Tibial artery (tissue), 4 donors: ENCODE measurements at regions not wholly inside any gene's neighbourhood (a gene's known extent, or its start where the extent isn't known, plus 50 kb on each side); places are given as distances from the start of the nearest gene placed in this dataset.

Experiments
- DNase-seq, 2 donors: peaks; one replicate each; pipeline ENCODE4 v3.0.0-alpha.2; 2019
- H3K27ac ChIP-seq, 2 donors: fragments of 200-600 bp; sonication (generic) in 1 of 2; 1 replicate in 1 of 2; 2 replicates in 1 of 2; pipeline ENCODE4 v1.5.1; 2018 to 2019; ENCODE audit warnings: mild to moderate bottlenecking in 1 of 2
- H3K27me3 ChIP-seq, 2 donors: fragments of 200-600 bp; sonication (generic) in 1 of 2; one replicate each; pipeline versions ENCODE4 v1.5.1 to v1.6.0; 2016 to 2019
- H3K36me3 ChIP-seq, 3 donors: fragments of 200-600 bp; sonication (generic) in 2 of 3; one replicate each; pipeline ENCODE4 v1.5.1; 2016 to 2019; ENCODE audit warnings: mild to moderate bottlenecking in 2 of 3
- H3K4me1 ChIP-seq, 4 donors: fragments of 200-600 bp; sonication (generic) in 2 of 4; 1 replicate in 3 of 4; 2 replicates in 1 of 4; pipeline ENCODE4 v1.5.1; 2016 to 2019
- H3K4me3 ChIP-seq, 2 donors: fragments of 200-600 bp; sonication (generic) in 1 of 2; 1 replicate in 1 of 2; 2 replicates in 1 of 2; pipeline ENCODE4 v1.5.1; 2018 to 2019; ENCODE audit warnings: mild to moderate bottlenecking in 2 of 2
- H3K9me3 ChIP-seq, 3 donors: fragments of 200-600 bp; sonication (generic) in 1 of 3; one replicate each; pipeline ENCODE4 v1.5.1; 2016 to 2019
- intact Hi-C: fragments of 100-400 bp; cut with DNase I; formaldehyde crosslinking; loops from one replicate; pipeline ENCODE4 v1.15.0; 2023; ENCODE audit warnings: low total_unique reads
- TF ChIP-seq, protein P1 (sequence below), 2 experiments: fragments of 200-600 bp in 1 of 2; fragments of 450-650 bp in 1 of 2; IDR thresholded peaks; one replicate each; pipeline ENCODE4 v1.5.1; 2017 to 2019; ENCODE audit warnings: antibody characterized with exemption in 2 of 2, mild to moderate bottlenecking in 1 of 2, moderate library complexity in 1 of 2

DNA sequence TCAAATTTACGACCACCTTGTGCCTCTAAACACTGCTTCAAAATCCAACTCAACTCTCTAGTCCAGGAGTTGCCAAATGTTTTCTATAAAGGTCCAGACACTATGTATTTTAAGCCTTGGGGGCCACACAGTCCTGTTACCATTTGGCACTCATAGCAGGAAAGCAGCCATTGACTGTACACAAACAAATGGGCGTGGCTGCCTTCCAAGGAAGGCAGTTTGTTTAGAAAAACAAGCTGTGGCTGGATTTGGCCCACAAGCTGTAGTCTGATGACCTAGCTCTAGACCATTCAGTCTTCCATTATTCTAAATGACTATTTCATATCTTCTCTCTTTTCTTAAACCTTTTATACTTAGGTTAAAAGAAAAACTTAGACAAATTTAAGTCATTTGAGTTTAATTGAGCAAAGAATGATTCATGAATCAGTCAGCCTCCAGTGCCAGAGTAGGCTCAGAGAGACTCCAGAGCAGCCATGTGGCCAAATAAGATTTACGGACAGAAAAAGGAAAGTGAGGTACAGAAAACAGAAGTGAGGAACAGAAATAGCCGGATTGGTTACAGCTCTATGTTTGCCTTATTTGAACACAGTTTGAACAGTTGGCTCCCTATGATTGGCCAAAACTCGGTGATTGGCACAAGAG is 825.8 kb upstream of the LCORL start:
- Histone ChIP-seq H3K4me3 (no peak overlapping the region), H3K9me3 (no peaks in the 10 kb centered on the region), H3K27ac (no peak overlapping the region), H3K27me3 (no peaks in the 10 kb centered on the region), H3K4me1 (no peaks in the 10 kb centered on the region), H3K36me3 (no peaks in the 10 kb centered on the region)
- intact Hi-C loops = no loop called here
- TF ChIP-seq, protein P1, sequence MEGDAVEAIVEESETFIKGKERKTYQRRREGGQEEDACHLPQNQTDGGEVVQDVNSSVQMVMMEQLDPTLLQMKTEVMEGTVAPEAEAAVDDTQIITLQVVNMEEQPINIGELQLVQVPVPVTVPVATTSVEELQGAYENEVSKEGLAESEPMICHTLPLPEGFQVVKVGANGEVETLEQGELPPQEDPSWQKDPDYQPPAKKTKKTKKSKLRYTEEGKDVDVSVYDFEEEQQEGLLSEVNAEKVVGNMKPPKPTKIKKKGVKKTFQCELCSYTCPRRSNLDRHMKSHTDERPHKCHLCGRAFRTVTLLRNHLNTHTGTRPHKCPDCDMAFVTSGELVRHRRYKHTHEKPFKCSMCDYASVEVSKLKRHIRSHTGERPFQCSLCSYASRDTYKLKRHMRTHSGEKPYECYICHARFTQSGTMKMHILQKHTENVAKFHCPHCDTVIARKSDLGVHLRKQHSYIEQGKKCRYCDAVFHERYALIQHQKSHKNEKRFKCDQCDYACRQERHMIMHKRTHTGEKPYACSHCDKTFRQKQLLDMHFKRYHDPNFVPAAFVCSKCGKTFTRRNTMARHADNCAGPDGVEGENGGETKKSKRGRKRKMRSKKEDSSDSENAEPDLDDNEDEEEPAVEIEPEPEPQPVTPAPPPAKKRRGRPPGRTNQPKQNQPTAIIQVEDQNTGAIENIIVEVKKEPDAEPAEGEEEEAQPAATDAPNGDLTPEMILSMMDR (IDR thresholded peaks at IDR 0.05) = no peak
- no peak for DNase-seq

DNA sequence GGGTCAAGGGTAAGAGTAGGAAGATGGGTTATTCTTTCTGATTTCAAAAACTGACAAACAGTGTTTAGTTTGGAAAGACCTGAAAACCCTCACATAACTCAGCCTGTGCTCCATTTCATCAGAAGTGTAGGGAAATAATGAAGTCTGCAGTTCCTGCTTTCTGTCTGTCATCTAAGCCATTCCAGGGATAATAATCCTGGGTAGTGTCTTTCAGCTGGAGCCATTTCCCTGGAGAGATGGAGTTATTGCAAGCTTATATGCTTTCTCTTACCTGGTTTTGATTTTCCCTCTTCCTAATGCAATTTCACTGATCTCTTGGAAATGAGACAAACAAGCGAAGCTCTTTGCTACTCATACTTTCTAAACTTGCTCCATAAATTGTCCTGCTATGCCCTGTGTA is 824.8 kb upstream of the LCORL start:
- no peaks in the 10 kb centered on the region for H3K36me3 ChIP-seq
- intact Hi-C loops = no loop called here
- H3K4me1 ChIP-seq = no peaks in the 10 kb centered on the region
- H3K9me3 ChIP-seq = no peaks in the 10 kb centered on the region
- H3K27me3 ChIP-seq = no peaks in the 10 kb centered on the region
- H3K27ac ChIP-seq = no peak overlapping the region
- no peak for DNase-seq
- H3K4me3 ChIP-seq = no peak overlapping the region
- TF ChIP-seq, protein P1 (IDR thresholded peaks at IDR 0.05) = no peak

DNA sequence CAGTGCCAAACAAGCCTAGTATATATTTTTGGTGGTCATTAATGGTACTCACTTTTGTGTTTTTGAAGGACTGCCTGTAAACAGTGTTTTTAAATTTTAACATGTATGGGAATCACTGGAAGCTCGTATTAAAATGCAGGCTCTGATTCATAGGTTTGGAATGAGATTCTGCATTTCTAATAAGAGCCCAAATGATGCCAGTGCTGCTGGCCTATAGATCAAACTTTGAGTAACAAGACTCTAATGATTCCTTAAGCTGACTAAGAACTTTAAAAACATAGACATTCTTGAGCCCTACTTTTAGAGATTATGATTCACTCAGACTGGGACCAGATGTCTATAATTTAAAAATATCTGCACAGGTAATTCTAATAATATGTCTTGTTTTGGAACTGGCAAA is 823.2 kb upstream of the LCORL start:
- Histone ChIP-seq H3K27me3 (no peaks in the 10 kb centered on the region), H3K4me3 (no peak overlapping the region), H3K36me3 (no peaks in the 10 kb centered on the region), H3K27ac (no peak overlapping the region), H3K9me3 (no peaks in the 10 kb centered on the region), H3K4me1 (no peaks in the 10 kb centered on the region)
- no peak for DNase-seq
- intact Hi-C loops = no loop called here
- TF ChIP-seq, protein P1 (IDR thresholded peaks at IDR 0.05) = no peak

DNA sequence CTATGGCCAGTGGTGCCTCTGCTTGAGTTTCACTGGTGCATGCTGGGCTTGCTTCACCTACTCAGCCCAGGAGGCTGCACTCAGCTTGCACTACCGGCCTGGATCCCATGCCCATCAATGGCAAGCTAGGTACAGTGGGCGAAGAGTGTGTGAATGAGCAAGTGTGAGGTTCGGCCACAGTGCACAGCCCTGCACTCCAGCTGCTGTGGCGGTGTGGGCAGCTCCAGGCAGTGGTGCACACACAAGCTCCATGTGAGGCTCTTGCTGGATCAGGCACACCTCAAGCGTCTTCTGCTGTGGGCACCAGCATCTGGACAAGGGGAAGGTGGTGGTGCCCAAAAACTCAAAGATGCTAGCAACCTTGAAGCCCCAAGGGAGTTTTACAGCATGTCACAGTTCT is 820.9 kb upstream of the LCORL start:
- no peaks in the 10 kb centered on the region for H3K4me1 ChIP-seq
- TF ChIP-seq, protein P1 (IDR thresholded peaks at IDR 0.05) = no peak
- no peak overlapping the region for H3K4me3 ChIP-seq
- intact Hi-C loops = no loop called here
- no peak for DNase-seq
- no peaks in the 10 kb centered on the region for H3K9me3 ChIP-seq
- H3K27me3 ChIP-seq = no peaks in the 10 kb centered on the region
- H3K36me3 ChIP-seq = no peaks in the 10 kb centered on the region
- no peak overlapping the region for H3K27ac ChIP-seq

DNA sequence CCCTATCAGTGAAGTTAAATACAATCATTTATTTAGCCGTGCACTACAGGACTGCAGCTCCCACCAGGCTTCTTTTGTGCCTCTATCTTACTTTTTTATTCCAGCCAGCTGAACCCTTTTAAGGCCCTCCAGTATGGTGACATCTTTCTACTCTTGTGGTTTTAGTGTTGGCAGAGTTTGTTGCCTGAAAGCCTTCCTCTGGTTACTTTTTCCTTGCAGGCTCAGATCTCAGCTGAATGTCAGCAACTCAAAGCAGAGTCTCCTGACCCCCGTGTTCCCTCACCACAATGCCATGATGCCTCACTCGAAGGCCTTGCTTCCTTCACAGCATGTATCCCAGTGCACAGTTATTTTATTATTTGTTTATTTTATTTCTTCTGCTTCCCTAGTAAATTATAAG is 818.9 kb upstream of the LCORL start:
- TF ChIP-seq, protein P1 (IDR thresholded peaks at IDR 0.05) = no peak
- intact Hi-C loops = no loop called here
- no peaks in the 10 kb centered on the region for H3K4me1 ChIP-seq
- H3K36me3 ChIP-seq = no peaks in the 10 kb centered on the region
- no peak overlapping the region for H3K4me3 ChIP-seq
- no peaks in the 10 kb centered on the region for H3K27me3 ChIP-seq
- no peaks in the 10 kb centered on the region for H3K9me3 ChIP-seq
- no peak overlapping the region for H3K27ac ChIP-seq
- no peak for DNase-seq
